ENCODE measurements at regions not wholly inside any gene's neighbourhood (a gene's known extent, or its start where the extent isn't known, plus 50 kb on each side); places are given as distances from the start of the nearest gene placed in this dataset.

- no peak for TF ChIP-seq CTCF (IDR thresholded peaks at IDR 0.05)
- TF ChIP-seq POLR2AphosphoS5 (IDR thresholded peaks at IDR 0.05; ENCODE audit: insufficient read depth in 1 of 2, low read depth in 1 of 2): no peak
Observed at GRCh38 chr16:26648851-26649250, 417.9 kb upstream of the C16orf82 start.

Data from vagina (tissue), 2 donors.